ENCODE measurements at regions not wholly inside any gene's neighbourhood (a gene's known extent, or its start where the extent isn't known, plus 50 kb on each side); places are given as distances from the start of the nearest gene placed in this dataset.
A peak's percentile ranks its signal among the peaks of the same experiment; 100 is the strongest.

DNA sequence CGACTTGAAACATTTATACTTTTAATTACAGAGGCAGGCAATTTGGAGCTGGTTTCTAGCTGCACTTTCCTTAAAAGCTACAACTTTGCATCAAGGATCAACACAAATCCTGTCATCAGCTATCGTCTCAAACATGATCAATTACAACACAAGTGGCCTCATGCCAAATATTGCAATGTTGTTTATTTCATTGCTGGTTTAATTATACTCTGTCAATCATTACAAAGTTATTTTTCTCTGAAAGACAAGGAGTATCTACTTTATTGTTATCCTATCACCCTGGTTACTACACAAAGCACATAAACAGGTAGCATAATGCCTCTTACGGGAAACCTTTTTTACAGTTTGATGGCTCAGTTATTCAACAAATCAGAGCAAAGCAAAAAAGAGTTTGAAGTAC, 58.0 kb upstream of the FOXB1 start:
- H3K27me3 ChIP-seq (ENCODE audit: control insufficient read depth in 3 of 3, insufficient read depth in 3 of 3, low read depth in 1 of 3, low read length in 3 of 3) = no peaks in the 10 kb centered on the region
- no peak overlapping the region for H3K4me2 ChIP-seq (ENCODE audit: insufficient read depth, low read length, poor library complexity, severe bottlenecking)
- no peak overlapping the region for H2BK12ac ChIP-seq (ENCODE audit: low read length)
- no peak overlapping the region for H2AFZ ChIP-seq (ENCODE audit: low read length)
- no peak overlapping the region for H3K27ac ChIP-seq (replicated peaks; ENCODE audit: low read length)
- H4K91ac ChIP-seq (ENCODE audit: low read depth, low read length, poor library complexity) = no peak overlapping the region
- DNase-seq (ENCODE audit: low spot score) = no peak
- no peak overlapping the region for H2BK5ac ChIP-seq (ENCODE audit: low read length)
- H3K9ac ChIP-seq (ENCODE audit: low read depth, low read length, poor library complexity) = no peak overlapping the region
- H3K4me1 ChIP-seq (ENCODE audit: control insufficient read depth in 2 of 2, insufficient read depth in 1 of 2, low read depth in 1 of 2, low read length in 2 of 2) = peaks cover 7 to 9% of the 10 kb centered on the region in 2 donors
- no peak overlapping the region for H4K8ac ChIP-seq (ENCODE audit: low read depth, low read length)
- no peak overlapping the region for H3K18ac ChIP-seq (ENCODE audit: low read length)
- H3K4ac ChIP-seq (ENCODE audit: low read length) = no peak overlapping the region
- H3K36me3 ChIP-seq (replicated peaks in 1 of 2; ENCODE audit: control insufficient read depth in 2 of 2, insufficient read depth in 2 of 2, low read length in 2 of 2) = no peaks in the 10 kb centered on the region
- H3K79me1 ChIP-seq (ENCODE audit: low read depth, low read length) = no peaks in the 10 kb centered on the region
- H2BK15ac ChIP-seq (ENCODE audit: low read length) = no peak overlapping the region
- H3K14ac ChIP-seq (ENCODE audit: low read length) = no peak overlapping the region
- no peaks in the 10 kb centered on the region for H3K9me3 ChIP-seq (replicated peaks in 1 of 2; ENCODE audit: control insufficient read depth in 2 of 2, insufficient read depth in 1 of 2, low read depth in 1 of 2, low read length in 2 of 2)
- H2BK120ac ChIP-seq (ENCODE audit: low read depth, low read length) = no peak overlapping the region
- WGBS, 2 donors (ENCODE audit: extremely low coverage in 2 of 2, insufficient read length in 2 of 2, insufficient replicate concordance in 1 of 2) = no CpG with 5 or more reads among the region's 3 CpGs
- no peak overlapping the region for H3K23ac ChIP-seq (ENCODE audit: low read depth, low read length, poor library complexity)
- no peak overlapping the region for H2AK5ac ChIP-seq (ENCODE audit: low read depth, low read length)
- no peak overlapping the region for H3K4me3 ChIP-seq (ENCODE audit: low read length in 2 of 2)

DNA sequence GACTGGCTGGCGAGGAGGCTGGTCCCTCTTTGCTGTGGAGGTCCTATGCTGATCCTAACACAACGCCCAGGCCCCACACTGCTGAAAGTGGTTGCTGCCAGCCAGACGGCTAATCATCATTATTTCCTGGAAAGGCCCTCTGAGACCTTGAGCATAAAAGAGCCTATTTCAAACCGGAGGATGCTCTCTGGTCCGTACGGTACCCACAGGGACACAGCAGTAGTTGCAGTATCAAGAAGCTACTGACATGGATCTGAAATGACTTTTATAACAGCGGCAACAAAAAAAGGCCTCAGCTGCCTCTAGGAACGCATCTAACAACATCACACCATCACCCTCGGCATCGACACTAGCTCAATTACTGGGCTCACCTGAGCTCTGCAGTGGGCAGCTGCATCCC, 59.1 kb upstream of the FOXB1 start:
- Histone ChIP-seq H3K9me3 (replicated peaks in 1 of 2; ENCODE audit: control insufficient read depth in 2 of 2, insufficient read depth in 1 of 2, low read depth in 1 of 2, low read length in 2 of 2) (no peaks in the 10 kb centered on the region), H2AK5ac (ENCODE audit: low read depth, low read length) (no peak overlapping the region), H2AFZ (ENCODE audit: low read length) (no peak overlapping the region), H3K27ac (replicated peaks; ENCODE audit: low read length) (no peak overlapping the region), H2BK15ac (ENCODE audit: low read length) (no peak overlapping the region), H2BK12ac (ENCODE audit: low read length) (no peak overlapping the region), H3K23ac (ENCODE audit: low read depth, low read length, poor library complexity) (no peak overlapping the region), H2BK5ac (ENCODE audit: low read length) (no peak overlapping the region), H4K91ac (ENCODE audit: low read depth, low read length, poor library complexity) (no peak overlapping the region), H3K4ac (ENCODE audit: low read length) (no peak overlapping the region), H3K9ac (ENCODE audit: low read depth, low read length, poor library complexity) (no peak overlapping the region), H3K4me3 (ENCODE audit: low read length in 2 of 2) (no peak overlapping the region), H3K18ac (ENCODE audit: low read length) (no peak overlapping the region), H3K4me2 (ENCODE audit: insufficient read depth, low read length, poor library complexity, severe bottlenecking) (no peak overlapping the region), H3K4me1 (ENCODE audit: control insufficient read depth in 2 of 2, insufficient read depth in 1 of 2, low read depth in 1 of 2, low read length in 2 of 2) (peaks cover 12 to 14% of the 10 kb centered on the region in 2 donors), H2BK120ac (ENCODE audit: low read depth, low read length) (no peak overlapping the region), H3K79me1 (ENCODE audit: low read depth, low read length) (no peaks in the 10 kb centered on the region), H3K14ac (ENCODE audit: low read length) (no peak overlapping the region), H4K8ac (ENCODE audit: low read depth, low read length) (no peak overlapping the region), H3K27me3 (ENCODE audit: control insufficient read depth in 3 of 3, insufficient read depth in 3 of 3, low read depth in 1 of 3, low read length in 3 of 3) (no peaks in the 10 kb centered on the region), H3K36me3 (replicated peaks in 1 of 2; ENCODE audit: control insufficient read depth in 2 of 2, insufficient read depth in 2 of 2, low read length in 2 of 2) (no peaks in the 10 kb centered on the region)
- WGBS, 2 donors (ENCODE audit: extremely low coverage in 2 of 2, insufficient read length in 2 of 2, insufficient replicate concordance in 1 of 2) = no CpG with 5 or more reads among the region's 10 CpGs
- DNase-seq (ENCODE audit: low spot score) = no peak

DNA sequence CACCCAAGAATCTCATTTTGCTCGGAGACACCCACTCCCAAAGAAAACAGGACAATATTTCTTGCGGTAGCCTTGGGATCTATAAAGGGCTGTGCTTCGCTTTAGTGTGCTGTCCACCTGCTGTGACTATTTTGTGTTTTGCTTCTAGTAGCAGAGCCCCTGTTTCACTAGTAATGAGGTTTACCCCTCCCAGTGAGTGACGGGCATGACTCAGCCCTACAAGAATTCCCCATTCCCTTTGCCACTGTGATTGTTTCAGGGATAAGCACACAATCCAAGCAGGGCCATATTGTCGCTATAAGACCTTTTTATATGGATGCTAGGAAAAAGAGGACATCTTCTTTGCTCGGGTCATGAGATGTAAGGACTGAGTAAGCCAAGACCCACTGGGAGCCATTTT, 62.5 kb upstream of the FOXB1 start:
- Histone ChIP-seq H3K9ac (ENCODE audit: low read depth, low read length, poor library complexity) (no peak overlapping the region), H4K91ac (ENCODE audit: low read depth, low read length, poor library complexity) (no peak overlapping the region), H2BK12ac (ENCODE audit: low read length) (no peak overlapping the region), H2BK5ac (ENCODE audit: low read length) (no peak overlapping the region), H4K8ac (ENCODE audit: low read depth, low read length) (no peak overlapping the region), H3K27ac (replicated peaks; ENCODE audit: low read length) (peak overlapping the region; percentile 56), H2BK120ac (ENCODE audit: low read depth, low read length) (no peak overlapping the region), H2AFZ (ENCODE audit: low read length) (peak overlapping the region; percentile 58), H3K14ac (ENCODE audit: low read length) (no peak overlapping the region), H3K4me3 (ENCODE audit: low read length in 2 of 2) (no peak overlapping the region), H2AK5ac (ENCODE audit: low read depth, low read length) (no peak overlapping the region), H3K9me3 (replicated peaks in 1 of 2; ENCODE audit: control insufficient read depth in 2 of 2, insufficient read depth in 1 of 2, low read depth in 1 of 2, low read length in 2 of 2) (no peaks in the 10 kb centered on the region), H3K4me2 (ENCODE audit: insufficient read depth, low read length, poor library complexity, severe bottlenecking) (no peak overlapping the region), H3K27me3 (ENCODE audit: control insufficient read depth in 3 of 3, insufficient read depth in 3 of 3, low read depth in 1 of 3, low read length in 3 of 3) (no peaks in the 10 kb centered on the region), H2BK15ac (ENCODE audit: low read length) (no peak overlapping the region), H3K23ac (ENCODE audit: low read depth, low read length, poor library complexity) (no peak overlapping the region), H3K36me3 (replicated peaks in 1 of 2; ENCODE audit: control insufficient read depth in 2 of 2, insufficient read depth in 2 of 2, low read length in 2 of 2) (no peaks in the 10 kb centered on the region), H3K4me1 (ENCODE audit: control insufficient read depth in 2 of 2, insufficient read depth in 1 of 2, low read depth in 1 of 2, low read length in 2 of 2) (peaks cover 13 to 14% of the 10 kb centered on the region in 2 donors), H3K4ac (ENCODE audit: low read length) (no peak overlapping the region), H3K79me1 (ENCODE audit: low read depth, low read length) (no peaks in the 10 kb centered on the region), H3K18ac (ENCODE audit: low read length) (no peak overlapping the region)
- DNase-seq (ENCODE audit: low spot score) = peak; percentile 43
- no CpG with 5 or more reads among the region's 6 CpGs for WGBS, 2 donors (ENCODE audit: extremely low coverage in 2 of 2, insufficient read length in 2 of 2, insufficient replicate concordance in 1 of 2)

DNA sequence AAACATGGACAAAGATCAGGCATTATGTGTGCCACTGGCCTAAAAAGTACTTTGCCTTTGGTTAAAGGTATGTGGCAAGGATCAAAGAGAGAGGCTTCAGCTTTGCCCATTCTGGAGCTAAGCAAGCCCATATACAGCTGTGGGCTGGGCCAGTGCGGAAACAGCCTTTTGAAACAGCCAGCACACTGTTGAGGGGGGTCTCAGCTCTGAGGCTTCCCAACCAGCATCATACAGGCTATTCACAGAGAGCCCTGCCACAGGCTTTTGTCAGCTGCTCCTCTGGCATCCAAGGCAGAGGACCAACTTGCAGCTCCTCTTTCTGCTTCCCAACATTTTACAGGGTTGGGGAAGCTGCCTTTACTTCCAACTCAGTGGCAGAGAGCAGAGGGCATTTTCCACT, 63.2 kb upstream of the FOXB1 start:
- Histone ChIP-seq H2BK15ac (ENCODE audit: low read length) (no peak overlapping the region), H2BK5ac (ENCODE audit: low read length) (no peak overlapping the region), H4K8ac (ENCODE audit: low read depth, low read length) (no peak overlapping the region), H3K4me3 (ENCODE audit: low read length in 2 of 2) (no peak overlapping the region), H3K14ac (ENCODE audit: low read length) (no peak overlapping the region), H3K4ac (ENCODE audit: low read length) (no peak overlapping the region), H3K36me3 (replicated peaks in 1 of 2; ENCODE audit: control insufficient read depth in 2 of 2, insufficient read depth in 2 of 2, low read length in 2 of 2) (no peaks in the 10 kb centered on the region), H3K27me3 (ENCODE audit: control insufficient read depth in 3 of 3, insufficient read depth in 3 of 3, low read depth in 1 of 3, low read length in 3 of 3) (peaks cover 0 to 2% (median 0%) of the 10 kb centered on the region in 3 experiments), H2BK12ac (ENCODE audit: low read length) (no peak overlapping the region), H3K4me2 (ENCODE audit: insufficient read depth, low read length, poor library complexity, severe bottlenecking) (no peak overlapping the region), H3K27ac (replicated peaks; ENCODE audit: low read length) (peak overlapping the region; percentile 44), H2BK120ac (ENCODE audit: low read depth, low read length) (no peak overlapping the region), H3K9me3 (replicated peaks in 1 of 2; ENCODE audit: control insufficient read depth in 2 of 2, insufficient read depth in 1 of 2, low read depth in 1 of 2, low read length in 2 of 2) (no peaks in the 10 kb centered on the region), H3K23ac (ENCODE audit: low read depth, low read length, poor library complexity) (no peak overlapping the region), H3K4me1 (ENCODE audit: control insufficient read depth in 2 of 2, insufficient read depth in 1 of 2, low read depth in 1 of 2, low read length in 2 of 2) (peaks cover 13 to 14% of the 10 kb centered on the region in 2 donors), H2AK5ac (ENCODE audit: low read depth, low read length) (no peak overlapping the region), H4K91ac (ENCODE audit: low read depth, low read length, poor library complexity) (no peak overlapping the region), H3K79me1 (ENCODE audit: low read depth, low read length) (no peaks in the 10 kb centered on the region), H3K9ac (ENCODE audit: low read depth, low read length, poor library complexity) (no peak overlapping the region), H3K18ac (ENCODE audit: low read length) (no peak overlapping the region), H2AFZ (ENCODE audit: low read length) (peak overlapping the region; percentile 58)
- DNase-seq (ENCODE audit: low spot score) = no peak
- no CpG with 5 or more reads among the region's 1 CpG for WGBS, 2 donors (ENCODE audit: extremely low coverage in 2 of 2, insufficient read length in 2 of 2, insufficient replicate concordance in 1 of 2)

All from neuronal stem cell (in vitro differentiated cells).